ENCODE measurements at regions not wholly inside any gene's neighbourhood (a gene's known extent, or its start where the extent isn't known, plus 50 kb on each side); places are given as distances from the start of the nearest gene placed in this dataset.

GRCh38 chr3:7881946-7882345 lies 619.7 kb upstream of the LMCD1 start:
- TF ChIP-seq CTCF (IDR thresholded peaks at IDR 0.05) (no peak), POLR2AphosphoS5 (IDR thresholded peaks at IDR 0.05; ENCODE audit: low read depth, low read length) (no peak), REST (IDR thresholded peaks at IDR 0.05; ENCODE audit: insufficient read depth in 1 of 2, low read depth in 2 of 2, low read length in 1 of 2) (no peak), TCF7L2 (IDR thresholded peaks at IDR 0.05; ENCODE audit: low read depth, low read length) (no peak)
